Gastroesophageal sphincter (tissue), 4 donors: ENCODE measurements at regions not wholly inside any gene's neighbourhood (a gene's known extent, or its start where the extent isn't known, plus 50 kb on each side); places are given as distances from the start of the nearest gene placed in this dataset.

Source experiments
- ATAC-seq: fragments of 150-250 bp; one replicate; pipeline ENCODE4 v1.9.1; 2016; ENCODE audit warnings: mild to moderate bottlenecking, moderate library complexity
- H3K27ac ChIP-seq, 4 donors: fragments of 200-600 bp; sonication (generic) in 3 of 4; 1 replicate in 3 of 4; 2 replicates in 1 of 4; pipeline ENCODE4 v1.5.1; 2016 to 2019
- H3K27me3 ChIP-seq: fragments of 200-600 bp; sonication (generic); one replicate; pipeline ENCODE4 v1.5.1; 2019
- H3K36me3 ChIP-seq, 2 donors: fragments of 200-600 bp; sonication (generic); one replicate each; pipeline ENCODE4 v1.5.1; 2019; ENCODE audit warnings: control low read depth in 1 of 2
- H3K4me1 ChIP-seq, 3 donors: fragments of 200-600 bp; sonication (generic); 1 replicate in 2 of 3; 2 replicates in 1 of 3; pipeline ENCODE4 v1.5.1; 2016 to 2019; ENCODE audit warnings: control low read depth in 2 of 3
- H3K4me3 ChIP-seq, 2 donors: fragments of 200-600 bp; sonication (generic); one replicate each; pipeline ENCODE4 v1.5.1; 2019; ENCODE audit warnings: mild to moderate bottlenecking in 1 of 2, moderate library complexity in 1 of 2
- H3K9me3 ChIP-seq, 3 donors: fragments of 200-600 bp; sonication (generic); one replicate each; pipeline ENCODE4 v1.5.1; 2017 to 2019; ENCODE audit warnings: control low read depth in 2 of 3
- CTCF ChIP-seq, 4 experiments: fragments of 200-600 bp in 2 of 4; fragments of 450-650 bp in 2 of 4; sonication (generic) in 1 of 4; IDR thresholded peaks; one replicate each; pipeline ENCODE4 v1.5.1; 2017 to 2019; ENCODE audit warnings: antibody characterized with exemption in 4 of 4, mild to moderate bottlenecking in 2 of 4, moderate library complexity in 2 of 4
- EP300 ChIP-seq: sonication (generic); formaldehyde crosslinking; IDR thresholded peaks from one replicate; pipeline ENCODE4 v1.6.1; 2017; ENCODE audit warnings: antibody characterized with exemption, mild to moderate bottlenecking
- POLR2A ChIP-seq, 2 donors: fragments of 450-650 bp; IDR thresholded peaks; one replicate each; pipeline ENCODE4 v1.6.1; 2017; ENCODE audit warnings: antibody characterized with exemption in 2 of 2, mild to moderate bottlenecking in 2 of 2, moderate library complexity in 1 of 2
- POLR2AphosphoS5 ChIP-seq: sonication (generic); formaldehyde crosslinking; IDR thresholded peaks from one replicate; pipeline ENCODE4 v1.6.1; 2017; ENCODE audit warnings: antibody characterized with exemption
- WGBS, 2 donors: methylation state at CpG; one replicate each; pipeline ENCODE4 v1.1.5; 2018; ENCODE audit warnings: low coverage in 1 of 2; 5-methylcytosine and 5-hydroxymethylcytosine counted together

- Histone ChIP-seq H3K27ac (no peak overlapping the region), H3K4me3 (no peak overlapping the region), H3K4me1 (no peaks in the 10 kb centered on the region), H3K36me3 (no peaks in the 10 kb centered on the region), H3K9me3 (peaks cover 0 to 9% (median 0%) of the 10 kb centered on the region in 3 donors), H3K27me3 (no peaks in the 10 kb centered on the region)
- no peak for TF ChIP-seq CTCF (IDR thresholded peaks at IDR 0.05)
- TF ChIP-seq POLR2A (IDR thresholded peaks at IDR 0.05): no peak
- TF ChIP-seq POLR2AphosphoS5: no peak
- TF ChIP-seq EP300: no peak
- WGBS, 2 donors: 100% methylated on average over 1 to 2 of the region's 8 CpGs
- ATAC-seq: no peak
Measured at GRCh38 chr13:67878376-67878775, 648.2 kb upstream of the PCDH9 start.

GRCh38 chr13:67877031-67877430 lies 646.9 kb upstream of the PCDH9 start:
- no peak for TF ChIP-seq POLR2AphosphoS5
- TF ChIP-seq EP300: no peak
- TF ChIP-seq POLR2A (IDR thresholded peaks at IDR 0.05): no peak
- TF ChIP-seq CTCF (IDR thresholded peaks at IDR 0.05): no peak
- H3K4me3 ChIP-seq: no peak overlapping the region
- H3K27me3 ChIP-seq: no peaks in the 10 kb centered on the region
- ATAC-seq: no peak
- 100% methylated on average over 1 of the region's 5 CpGs; no CpG with 5 or more reads in 1 of the 2 donors for WGBS, 2 donors
- H3K36me3 ChIP-seq: no peaks in the 10 kb centered on the region
- H3K9me3 ChIP-seq: peaks cover 0 to 9% (median 0%) of the 10 kb centered on the region in 3 donors
- H3K27ac ChIP-seq: no peak overlapping the region
- no peaks in the 10 kb centered on the region for H3K4me1 ChIP-seq

GRCh38 chr13:67867206-67867605 lies 637.1 kb upstream of the PCDH9 start:
- no peak for TF ChIP-seq POLR2AphosphoS5
- no peak for ATAC-seq
- no peak overlapping the region for H3K4me3 ChIP-seq
- WGBS, 2 donors: 88 to 93% methylated on average over 2 of the region's 2 CpGs
- peaks cover 0 to 22% (median 0%) of the 10 kb centered on the region in 3 donors for H3K9me3 ChIP-seq
- no peak overlapping the region for H3K27ac ChIP-seq
- no peaks in the 10 kb centered on the region for H3K4me1 ChIP-seq
- no peaks in the 10 kb centered on the region for H3K36me3 ChIP-seq
- H3K27me3 ChIP-seq: no peaks in the 10 kb centered on the region

GRCh38 chr13:67860315-67860714 lies 630.2 kb upstream of the PCDH9 start:
- Histone ChIP-seq H3K27me3 (no peaks in the 10 kb centered on the region), H3K9me3 (peaks cover 0 to 9% (median 0%) of the 10 kb centered on the region in 3 donors), H3K4me3 (no peak overlapping the region), H3K27ac (no peak overlapping the region), H3K4me1 (no peaks in the 10 kb centered on the region), H3K36me3 (no peaks in the 10 kb centered on the region)
- WGBS, 2 donors: 61 to 63% methylated on average over 3 of the region's 3 CpGs
- ATAC-seq: no peak
- TF ChIP-seq POLR2A (IDR thresholded peaks at IDR 0.05) (no peak), CTCF (IDR thresholded peaks at IDR 0.05) (no peak), EP300 (no peak), POLR2AphosphoS5 (no peak)

GRCh38 chr13:67859904-67860303 lies 629.8 kb upstream of the PCDH9 start:
- 78 to 98% methylated on average over 3 of the region's 3 CpGs for WGBS, 2 donors
- Histone ChIP-seq H3K4me1 (no peaks in the 10 kb centered on the region), H3K27ac (no peak overlapping the region), H3K4me3 (no peak overlapping the region), H3K36me3 (no peaks in the 10 kb centered on the region), H3K27me3 (no peaks in the 10 kb centered on the region), H3K9me3 (peaks cover 0 to 9% (median 0%) of the 10 kb centered on the region in 3 donors)
- TF ChIP-seq CTCF (IDR thresholded peaks at IDR 0.05) (no peak), POLR2A (IDR thresholded peaks at IDR 0.05) (no peak), POLR2AphosphoS5 (no peak), EP300 (no peak)
- no peak for ATAC-seq
